ENCODE measurements at regions not wholly inside any gene's neighbourhood (a gene's known extent, or its start where the extent isn't known, plus 50 kb on each side); places are given as distances from the start of the nearest gene placed in this dataset.

DNA sequence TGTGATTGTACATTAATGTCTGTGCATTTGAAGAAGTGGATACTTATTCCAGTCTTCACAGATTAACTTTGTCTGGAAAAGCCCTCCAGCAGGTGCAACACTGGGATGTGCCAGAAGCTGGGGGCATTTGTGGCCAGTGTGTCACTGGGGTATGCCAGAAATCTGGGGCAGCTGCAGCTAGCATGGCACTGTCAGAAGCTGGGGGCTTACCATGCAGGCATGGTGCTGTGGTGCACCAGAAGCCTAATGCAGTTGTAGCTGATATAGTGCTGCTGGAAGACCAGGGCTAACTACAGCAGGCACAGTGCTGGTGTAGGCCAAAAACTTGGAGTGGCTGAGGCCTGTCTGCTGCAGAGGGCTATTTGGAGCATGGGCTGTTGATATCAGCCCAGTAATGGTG, 270.1 kb downstream of the STK31 start:
- H3K4me2 ChIP-seq (ENCODE audit: low read length), result no peak overlapping the region
- H3K4me1 ChIP-seq (ENCODE audit: low read length), result no peaks in the 10 kb centered on the region
- no peaks in the 10 kb centered on the region for H3K27me3 ChIP-seq (ENCODE audit: low read depth, low read length)
- H3K27ac ChIP-seq (ENCODE audit: low read length), result no peak overlapping the region
- no peak overlapping the region for H2AFZ ChIP-seq (ENCODE audit: low read depth, low read length)
- H3K4me3 ChIP-seq (ENCODE audit: low read length), result no peak overlapping the region
- H3K36me3 ChIP-seq (replicated peaks; ENCODE audit: low read depth, low read length), result no peaks in the 10 kb centered on the region
- H3K9ac ChIP-seq (ENCODE audit: low read length), result no peak overlapping the region
- H3K9me3 ChIP-seq (ENCODE audit: insufficient read depth, low read length), result no peaks in the 10 kb centered on the region
- no peaks in the 10 kb centered on the region for H4K20me1 ChIP-seq (ENCODE audit: insufficient read depth, low read length)
- no peaks in the 10 kb centered on the region for H3K79me2 ChIP-seq (ENCODE audit: low read length)
- TF ChIP-seq, protein P1, sequence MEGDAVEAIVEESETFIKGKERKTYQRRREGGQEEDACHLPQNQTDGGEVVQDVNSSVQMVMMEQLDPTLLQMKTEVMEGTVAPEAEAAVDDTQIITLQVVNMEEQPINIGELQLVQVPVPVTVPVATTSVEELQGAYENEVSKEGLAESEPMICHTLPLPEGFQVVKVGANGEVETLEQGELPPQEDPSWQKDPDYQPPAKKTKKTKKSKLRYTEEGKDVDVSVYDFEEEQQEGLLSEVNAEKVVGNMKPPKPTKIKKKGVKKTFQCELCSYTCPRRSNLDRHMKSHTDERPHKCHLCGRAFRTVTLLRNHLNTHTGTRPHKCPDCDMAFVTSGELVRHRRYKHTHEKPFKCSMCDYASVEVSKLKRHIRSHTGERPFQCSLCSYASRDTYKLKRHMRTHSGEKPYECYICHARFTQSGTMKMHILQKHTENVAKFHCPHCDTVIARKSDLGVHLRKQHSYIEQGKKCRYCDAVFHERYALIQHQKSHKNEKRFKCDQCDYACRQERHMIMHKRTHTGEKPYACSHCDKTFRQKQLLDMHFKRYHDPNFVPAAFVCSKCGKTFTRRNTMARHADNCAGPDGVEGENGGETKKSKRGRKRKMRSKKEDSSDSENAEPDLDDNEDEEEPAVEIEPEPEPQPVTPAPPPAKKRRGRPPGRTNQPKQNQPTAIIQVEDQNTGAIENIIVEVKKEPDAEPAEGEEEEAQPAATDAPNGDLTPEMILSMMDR (IDR thresholded peaks at IDR 0.05; ENCODE audit: low read depth, low read length), result no peak
- TF ChIP-seq EZH2phosphoT487 (IDR thresholded peaks at IDR 0.05; ENCODE audit: low read depth), result no peak

DNA sequence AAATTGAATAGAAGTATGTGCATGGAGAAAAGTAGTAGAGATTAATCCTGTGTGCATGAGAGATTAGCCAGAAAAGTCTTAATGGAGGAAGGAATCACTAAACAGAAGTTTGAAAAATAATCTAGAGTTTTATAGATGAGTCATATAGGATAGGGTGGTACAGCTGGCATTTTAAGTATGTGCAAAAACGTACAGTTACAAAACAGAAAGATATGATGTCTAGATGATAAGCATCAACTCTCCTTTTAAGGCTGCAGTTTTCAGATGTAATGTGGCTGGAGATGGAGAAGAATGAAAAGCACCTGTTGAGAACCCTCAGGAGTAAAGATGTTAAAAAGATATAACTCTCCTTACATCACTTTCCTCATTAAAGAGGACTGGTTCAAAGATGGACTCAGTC, 271.3 kb downstream of the STK31 start:
- Histone ChIP-seq H3K9ac (ENCODE audit: low read length) (no peak overlapping the region), H3K4me2 (ENCODE audit: low read length) (no peak overlapping the region), H3K27ac (ENCODE audit: low read length) (no peak overlapping the region), H3K4me1 (ENCODE audit: low read length) (no peaks in the 10 kb centered on the region), H3K9me3 (ENCODE audit: insufficient read depth, low read length) (no peaks in the 10 kb centered on the region), H2AFZ (ENCODE audit: low read depth, low read length) (no peak overlapping the region), H3K36me3 (replicated peaks; ENCODE audit: low read depth, low read length) (no peaks in the 10 kb centered on the region), H3K27me3 (ENCODE audit: low read depth, low read length) (no peaks in the 10 kb centered on the region), H4K20me1 (ENCODE audit: insufficient read depth, low read length) (no peaks in the 10 kb centered on the region), H3K4me3 (ENCODE audit: low read length) (no peak overlapping the region), H3K79me2 (ENCODE audit: low read length) (no peaks in the 10 kb centered on the region)
- TF ChIP-seq, protein P1 (IDR thresholded peaks at IDR 0.05; ENCODE audit: low read depth, low read length), result no peak
- TF ChIP-seq EZH2phosphoT487 (IDR thresholded peaks at IDR 0.05; ENCODE audit: low read depth), result no peak

DNA sequence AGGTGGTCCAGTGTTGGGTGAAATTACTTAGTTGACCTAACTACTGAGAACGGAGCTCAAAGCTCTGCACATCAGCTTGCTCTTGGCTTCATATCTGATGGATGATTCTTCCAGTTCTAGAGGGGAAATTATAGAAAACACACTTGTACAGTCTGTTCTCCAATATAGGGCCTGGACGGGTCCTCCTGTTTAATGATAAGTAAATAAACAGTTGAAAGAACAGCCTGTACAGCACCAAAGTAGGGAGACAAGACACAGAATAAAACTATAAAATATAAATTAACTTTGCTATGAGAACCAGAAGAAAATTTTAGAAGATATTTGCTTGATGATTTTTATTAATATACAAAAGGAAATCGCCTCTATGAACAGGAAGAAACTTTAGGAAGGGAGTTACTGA, 271.7 kb downstream of the STK31 start:
- Histone ChIP-seq H3K27ac (ENCODE audit: low read length) (no peak overlapping the region), H3K36me3 (replicated peaks; ENCODE audit: low read depth, low read length) (no peaks in the 10 kb centered on the region), H3K9me3 (ENCODE audit: insufficient read depth, low read length) (no peaks in the 10 kb centered on the region), H3K9ac (ENCODE audit: low read length) (no peak overlapping the region), H3K4me3 (ENCODE audit: low read length) (no peak overlapping the region), H3K4me1 (ENCODE audit: low read length) (no peaks in the 10 kb centered on the region), H3K4me2 (ENCODE audit: low read length) (no peak overlapping the region), H2AFZ (ENCODE audit: low read depth, low read length) (no peak overlapping the region), H3K27me3 (ENCODE audit: low read depth, low read length) (no peaks in the 10 kb centered on the region), H4K20me1 (ENCODE audit: insufficient read depth, low read length) (no peaks in the 10 kb centered on the region), H3K79me2 (ENCODE audit: low read length) (no peaks in the 10 kb centered on the region)
- TF ChIP-seq, protein P1 (IDR thresholded peaks at IDR 0.05; ENCODE audit: low read depth, low read length), result no peak
- no peak for TF ChIP-seq EZH2phosphoT487 (IDR thresholded peaks at IDR 0.05; ENCODE audit: low read depth)

DNA sequence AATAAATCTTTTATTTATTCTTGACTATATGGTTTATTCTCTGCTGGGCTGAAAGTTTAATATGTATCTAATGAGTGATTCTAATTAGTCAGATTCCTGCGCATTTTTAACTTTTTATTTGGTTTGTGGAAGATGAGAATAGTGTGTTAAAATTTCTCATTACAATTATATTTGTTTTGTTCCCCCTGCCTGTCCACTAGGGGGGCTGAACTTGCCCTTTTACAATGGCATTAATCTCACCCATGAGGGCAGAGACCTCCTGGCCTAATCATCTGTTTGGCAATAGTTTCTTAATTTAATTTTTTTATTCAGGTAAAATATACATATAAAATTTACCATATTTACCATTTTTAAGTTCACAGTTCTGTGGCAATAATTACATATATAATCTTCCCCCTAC, 278.5 kb upstream of the NPY start:
- Histone ChIP-seq H3K27me3 (ENCODE audit: low read depth, low read length) (no peaks in the 10 kb centered on the region), H3K9ac (ENCODE audit: low read length) (no peak overlapping the region)

More for the DNA sequence above, 278.5 kb upstream of the NPY start:
- H3K4me3 ChIP-seq (ENCODE audit: low read length), result no peak overlapping the region
- H4K20me1 ChIP-seq (ENCODE audit: insufficient read depth, low read length), result no peaks in the 10 kb centered on the region
- no peaks in the 10 kb centered on the region for H3K36me3 ChIP-seq (replicated peaks; ENCODE audit: low read depth, low read length)
- H2AFZ ChIP-seq (ENCODE audit: low read depth, low read length), result no peak overlapping the region
- H3K27ac ChIP-seq (ENCODE audit: low read length), result no peak overlapping the region
- H3K4me1 ChIP-seq (ENCODE audit: low read length), result no peaks in the 10 kb centered on the region
- H3K9me3 ChIP-seq (ENCODE audit: insufficient read depth, low read length), result no peaks in the 10 kb centered on the region
- TF ChIP-seq EZH2phosphoT487 (IDR thresholded peaks at IDR 0.05; ENCODE audit: low read depth), result no peak
- TF ChIP-seq, protein P1 (IDR thresholded peaks at IDR 0.05; ENCODE audit: low read depth, low read length), result no peak
- no peak overlapping the region for H3K4me2 ChIP-seq (ENCODE audit: low read length)
- H3K79me2 ChIP-seq (ENCODE audit: low read length), result no peaks in the 10 kb centered on the region
